ENCODE measurements at regions not wholly inside any gene's neighbourhood (a gene's known extent, or its start where the extent isn't known, plus 50 kb on each side); places are given as distances from the start of the nearest gene placed in this dataset.

GRCh38 chr18:78758496-78758895 lies 221.1 kb upstream of the SALL3 start:
- ATAC-seq (no peak), DNase-seq (no peak)
- no peak overlapping the region for H3K4me3 Mint-ChIP-seq
- no peak overlapping the region for H3K27ac Mint-ChIP-seq
- H3K27me3 Mint-ChIP-seq: no peaks in the 10 kb centered on the region
- no peaks in the 10 kb centered on the region for H3K9me3 ChIP-seq (ENCODE audit: control insufficient read depth, low read length, poor library complexity, severe bottlenecking)
- H3K36me3 Mint-ChIP-seq (ENCODE audit: low read depth): no peaks in the 10 kb centered on the region
- H3K4me1 Mint-ChIP-seq: no peaks in the 10 kb centered on the region

- DNase-seq (no peak), ATAC-seq (no peak)
- Mint-ChIP-seq H3K4me1 (no peaks in the 10 kb centered on the region), H3K27ac (no peak overlapping the region), H3K4me3 (no peak overlapping the region), H3K36me3 (ENCODE audit: low read depth) (no peaks in the 10 kb centered on the region), H3K27me3 (no peaks in the 10 kb centered on the region)
- no peaks in the 10 kb centered on the region for H3K9me3 ChIP-seq (ENCODE audit: control insufficient read depth, low read length, poor library complexity, severe bottlenecking)
Observed at GRCh38 chr18:78762753-78763152, 216.9 kb upstream of the SALL3 start.

- no peak overlapping the region for H3K27ac Mint-ChIP-seq
Observed at GRCh38 chr18:78764544-78764943, 215.1 kb upstream of the SALL3 start.

GRCh38 chr18:78765142-78765541 lies 214.5 kb upstream of the SALL3 start:
- peaks cover 19% of the 10 kb centered on the region for H3K27me3 Mint-ChIP-seq
- no peak overlapping the region for H3K27ac Mint-ChIP-seq
- H3K9me3 ChIP-seq (ENCODE audit: control insufficient read depth, low read length, poor library complexity, severe bottlenecking): no peaks in the 10 kb centered on the region
- H3K36me3 Mint-ChIP-seq (ENCODE audit: low read depth): no peaks in the 10 kb centered on the region
- no peak for ATAC-seq
- H3K4me3 Mint-ChIP-seq: no peak overlapping the region
- H3K4me1 Mint-ChIP-seq: no peaks in the 10 kb centered on the region
- no peak for DNase-seq

More at GRCh38 chr18:78764544-78764943, 215.1 kb upstream of the SALL3 start:
- DNase-seq (no peak), ATAC-seq (no peak)
- Mint-ChIP-seq H3K27me3 (peaks cover 14% of the 10 kb centered on the region), H3K36me3 (ENCODE audit: low read depth) (no peaks in the 10 kb centered on the region), H3K4me3 (no peak overlapping the region), H3K4me1 (no peaks in the 10 kb centered on the region)
- H3K9me3 ChIP-seq (ENCODE audit: control insufficient read depth, low read length, poor library complexity, severe bottlenecking): no peaks in the 10 kb centered on the region

GRCh38 chr18:78765637-78766281 lies 213.9 kb upstream of the SALL3 start:
- no peak overlapping the region for H3K27ac Mint-ChIP-seq
- DNase-seq (no peak), ATAC-seq (no peak)
- no peaks in the 10 kb centered on the region for H3K36me3 Mint-ChIP-seq (ENCODE audit: low read depth)
- no peak overlapping the region for H3K4me3 Mint-ChIP-seq
- peaks cover 19% of the 10 kb centered on the region for H3K27me3 Mint-ChIP-seq
- H3K4me1 Mint-ChIP-seq: no peaks in the 10 kb centered on the region
- no peaks in the 10 kb centered on the region for H3K9me3 ChIP-seq (ENCODE audit: control insufficient read depth, low read length, poor library complexity, severe bottlenecking)

- ATAC-seq: no peak
- H3K27ac Mint-ChIP-seq: no peak overlapping the region
- no peaks in the 10 kb centered on the region for H3K4me1 Mint-ChIP-seq
- peaks cover 24% of the 10 kb centered on the region for H3K27me3 Mint-ChIP-seq
- H3K9me3 ChIP-seq (ENCODE audit: control insufficient read depth, low read length, poor library complexity, severe bottlenecking): no peaks in the 10 kb centered on the region
- H3K36me3 Mint-ChIP-seq (ENCODE audit: low read depth): no peaks in the 10 kb centered on the region
- no peak for DNase-seq
- H3K4me3 Mint-ChIP-seq: no peak overlapping the region
Observed at GRCh38 chr18:78766651-78767533, 212.7 kb upstream of the SALL3 start.

GRCh38 chr18:78767648-78768071 lies 212.0 kb upstream of the SALL3 start:
- H3K9me3 ChIP-seq (ENCODE audit: control insufficient read depth, low read length, poor library complexity, severe bottlenecking): no peaks in the 10 kb centered on the region
- no peak overlapping the region for H3K27ac Mint-ChIP-seq
- no peaks in the 10 kb centered on the region for H3K4me1 Mint-ChIP-seq
- DNase-seq (no peak), ATAC-seq (no peak)
- peaks cover 26% of the 10 kb centered on the region for H3K27me3 Mint-ChIP-seq
- H3K4me3 Mint-ChIP-seq: no peak overlapping the region
- H3K36me3 Mint-ChIP-seq (ENCODE audit: low read depth): no peaks in the 10 kb centered on the region

- H3K4me3 Mint-ChIP-seq: no peak overlapping the region
- H3K27me3 Mint-ChIP-seq: peaks cover 26% of the 10 kb centered on the region
- no peaks in the 10 kb centered on the region for H3K9me3 ChIP-seq (ENCODE audit: control insufficient read depth, low read length, poor library complexity, severe bottlenecking)
- no peaks in the 10 kb centered on the region for H3K36me3 Mint-ChIP-seq (ENCODE audit: low read depth)
- H3K4me1 Mint-ChIP-seq: no peaks in the 10 kb centered on the region
- no peak overlapping the region for H3K27ac Mint-ChIP-seq
- DNase-seq: no peak
- ATAC-seq: no peak
Observed at GRCh38 chr18:78768221-78768620, 211.4 kb upstream of the SALL3 start.

- Mint-ChIP-seq H3K4me3 (no peak overlapping the region), H3K27me3 (peaks cover 26% of the 10 kb centered on the region), H3K4me1 (no peaks in the 10 kb centered on the region), H3K36me3 (ENCODE audit: low read depth) (no peaks in the 10 kb centered on the region), H3K27ac (no peak overlapping the region)
- DNase-seq (no peak), ATAC-seq (no peak)
- no peaks in the 10 kb centered on the region for H3K9me3 ChIP-seq (ENCODE audit: control insufficient read depth, low read length, poor library complexity, severe bottlenecking)
Observed at GRCh38 chr18:78768656-78769501, 210.7 kb upstream of the SALL3 start.

GRCh38 chr18:78769502-78770105 lies 210.0 kb upstream of the SALL3 start:
- H3K9me3 ChIP-seq (ENCODE audit: control insufficient read depth, low read length, poor library complexity, severe bottlenecking): no peaks in the 10 kb centered on the region
- no peaks in the 10 kb centered on the region for H3K4me1 Mint-ChIP-seq
- H3K4me3 Mint-ChIP-seq: no peak overlapping the region
- no peak for DNase-seq
- H3K27ac Mint-ChIP-seq: no peak overlapping the region
- no peaks in the 10 kb centered on the region for H3K36me3 Mint-ChIP-seq (ENCODE audit: low read depth)
- H3K27me3 Mint-ChIP-seq: peaks cover 26% of the 10 kb centered on the region
- no peak for ATAC-seq

- H3K9me3 ChIP-seq (ENCODE audit: control insufficient read depth, low read length, poor library complexity, severe bottlenecking): no peaks in the 10 kb centered on the region
- H3K27me3 Mint-ChIP-seq: peaks cover 26% of the 10 kb centered on the region
- ATAC-seq (no peak), DNase-seq (no peak)
- H3K4me1 Mint-ChIP-seq: no peaks in the 10 kb centered on the region
- H3K4me3 Mint-ChIP-seq: no peak overlapping the region
- no peak overlapping the region for H3K27ac Mint-ChIP-seq
- H3K36me3 Mint-ChIP-seq (ENCODE audit: low read depth): no peaks in the 10 kb centered on the region
Observed at GRCh38 chr18:78770139-78770822, 209.3 kb upstream of the SALL3 start.

GRCh38 chr18:78770823-78771139 lies 208.8 kb upstream of the SALL3 start:
- no peaks in the 10 kb centered on the region for H3K9me3 ChIP-seq (ENCODE audit: control insufficient read depth, low read length, poor library complexity, severe bottlenecking)
- H3K4me3 Mint-ChIP-seq: no peak overlapping the region
- H3K27me3 Mint-ChIP-seq: peaks cover 26% of the 10 kb centered on the region
- no peaks in the 10 kb centered on the region for H3K4me1 Mint-ChIP-seq
- DNase-seq: no peak
- ATAC-seq: no peak
- H3K36me3 Mint-ChIP-seq (ENCODE audit: low read depth): no peaks in the 10 kb centered on the region
- no peak overlapping the region for H3K27ac Mint-ChIP-seq

All from T-helper 17 cell (primary cell).